ENCODE measurements at regions not wholly inside any gene's neighbourhood (a gene's known extent, or its start where the extent isn't known, plus 50 kb on each side); places are given as distances from the start of the nearest gene placed in this dataset.

DNA sequence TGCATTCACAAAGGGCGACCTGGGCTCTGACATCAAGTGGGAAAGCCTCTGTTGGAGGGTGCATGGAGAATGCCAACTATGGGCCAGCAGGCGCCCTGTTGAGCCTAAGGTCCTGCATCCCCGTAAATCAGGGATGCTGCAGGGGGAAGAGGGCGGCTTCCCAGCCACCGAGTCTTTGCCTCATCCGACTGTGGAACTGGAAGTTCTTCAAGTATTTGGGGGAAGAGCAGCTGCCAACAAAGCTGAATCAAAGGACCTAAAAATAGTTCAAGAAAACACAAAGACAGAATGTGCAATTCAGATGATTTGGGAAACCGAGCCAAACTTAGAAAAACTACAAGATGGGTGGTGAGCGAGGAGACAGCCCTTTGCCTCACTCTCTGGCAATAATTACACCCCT lies 281.1 kb upstream of the MGAT5 start:
- H3K36me3 ChIP-seq: no peaks in the 10 kb centered on the region
- H3K27me3 ChIP-seq: no peaks in the 10 kb centered on the region
- H3K27ac ChIP-seq: no peak overlapping the region
- H3K4me3 ChIP-seq: no peak overlapping the region
- H3K4me1 ChIP-seq: peaks cover 0 to 3% of the 10 kb centered on the region in 2 donors
- no peak for DNase-seq (ENCODE audit: low spot score in 2 of 2)
- H3K9me3 ChIP-seq: no peaks in the 10 kb centered on the region
- intact Hi-C loops (cut with DNase I): no loop called here
- TF ChIP-seq, protein P1, sequence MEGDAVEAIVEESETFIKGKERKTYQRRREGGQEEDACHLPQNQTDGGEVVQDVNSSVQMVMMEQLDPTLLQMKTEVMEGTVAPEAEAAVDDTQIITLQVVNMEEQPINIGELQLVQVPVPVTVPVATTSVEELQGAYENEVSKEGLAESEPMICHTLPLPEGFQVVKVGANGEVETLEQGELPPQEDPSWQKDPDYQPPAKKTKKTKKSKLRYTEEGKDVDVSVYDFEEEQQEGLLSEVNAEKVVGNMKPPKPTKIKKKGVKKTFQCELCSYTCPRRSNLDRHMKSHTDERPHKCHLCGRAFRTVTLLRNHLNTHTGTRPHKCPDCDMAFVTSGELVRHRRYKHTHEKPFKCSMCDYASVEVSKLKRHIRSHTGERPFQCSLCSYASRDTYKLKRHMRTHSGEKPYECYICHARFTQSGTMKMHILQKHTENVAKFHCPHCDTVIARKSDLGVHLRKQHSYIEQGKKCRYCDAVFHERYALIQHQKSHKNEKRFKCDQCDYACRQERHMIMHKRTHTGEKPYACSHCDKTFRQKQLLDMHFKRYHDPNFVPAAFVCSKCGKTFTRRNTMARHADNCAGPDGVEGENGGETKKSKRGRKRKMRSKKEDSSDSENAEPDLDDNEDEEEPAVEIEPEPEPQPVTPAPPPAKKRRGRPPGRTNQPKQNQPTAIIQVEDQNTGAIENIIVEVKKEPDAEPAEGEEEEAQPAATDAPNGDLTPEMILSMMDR (IDR thresholded peaks at IDR 0.05): no peak

DNA sequence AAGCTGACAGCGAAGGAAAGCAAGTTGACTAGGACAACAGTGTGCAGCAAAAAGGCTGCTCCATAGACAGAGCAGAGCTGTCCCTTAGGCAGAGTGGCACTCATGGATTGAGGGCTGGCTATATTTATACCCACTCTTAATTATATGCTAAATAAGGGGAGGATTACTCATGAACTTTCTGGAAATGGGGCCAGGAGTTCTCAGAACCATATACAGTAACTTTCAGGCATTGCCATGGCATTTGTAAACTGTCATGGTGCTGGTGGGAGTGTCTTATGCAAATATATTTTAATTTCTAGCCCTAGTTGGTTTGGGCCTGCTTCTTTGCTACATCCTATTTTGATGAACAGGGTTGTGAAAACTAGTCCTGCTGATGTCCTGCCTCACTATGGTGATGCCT lies 279.5 kb upstream of the MGAT5 start:
- H3K4me1 ChIP-seq: peaks cover 0 to 3% of the 10 kb centered on the region in 2 donors
- no peak overlapping the region for H3K27ac ChIP-seq
- TF ChIP-seq, protein P1 (IDR thresholded peaks at IDR 0.05): no peak
- H3K36me3 ChIP-seq: no peaks in the 10 kb centered on the region
- no peaks in the 10 kb centered on the region for H3K9me3 ChIP-seq
- intact Hi-C loops (cut with DNase I): no loop called here
- no peak for DNase-seq (ENCODE audit: low spot score in 2 of 2)
- no peaks in the 10 kb centered on the region for H3K27me3 ChIP-seq
- H3K4me3 ChIP-seq: no peak overlapping the region

DNA sequence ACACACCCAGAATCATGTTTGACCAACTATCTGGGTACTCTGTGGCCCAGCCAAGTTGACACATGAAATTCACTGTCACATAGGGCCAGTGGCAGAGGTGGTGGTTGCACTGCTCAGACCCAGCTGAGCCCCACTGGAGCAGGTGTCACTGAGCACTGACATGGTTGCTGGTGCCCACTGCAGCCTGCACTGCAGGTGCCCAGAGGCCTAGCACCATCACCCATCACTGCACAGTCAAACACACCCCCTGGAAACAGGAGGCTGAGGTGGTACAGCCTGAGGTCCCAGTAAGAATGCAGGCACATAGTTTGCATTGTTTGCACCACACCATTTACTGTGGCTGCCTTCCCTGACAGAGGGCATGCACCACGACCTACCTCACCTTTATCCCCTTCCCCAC lies 278.7 kb upstream of the MGAT5 start:
- Histone ChIP-seq H3K9me3 (no peaks in the 10 kb centered on the region), H3K27me3 (no peaks in the 10 kb centered on the region), H3K4me1 (peaks cover 0 to 3% of the 10 kb centered on the region in 2 donors), H3K36me3 (no peaks in the 10 kb centered on the region), H3K4me3 (no peak overlapping the region), H3K27ac (no peak overlapping the region)
- no peak for DNase-seq (ENCODE audit: low spot score in 2 of 2)
- TF ChIP-seq, protein P1 (IDR thresholded peaks at IDR 0.05): no peak
- intact Hi-C loops (cut with DNase I): no loop called here

DNA sequence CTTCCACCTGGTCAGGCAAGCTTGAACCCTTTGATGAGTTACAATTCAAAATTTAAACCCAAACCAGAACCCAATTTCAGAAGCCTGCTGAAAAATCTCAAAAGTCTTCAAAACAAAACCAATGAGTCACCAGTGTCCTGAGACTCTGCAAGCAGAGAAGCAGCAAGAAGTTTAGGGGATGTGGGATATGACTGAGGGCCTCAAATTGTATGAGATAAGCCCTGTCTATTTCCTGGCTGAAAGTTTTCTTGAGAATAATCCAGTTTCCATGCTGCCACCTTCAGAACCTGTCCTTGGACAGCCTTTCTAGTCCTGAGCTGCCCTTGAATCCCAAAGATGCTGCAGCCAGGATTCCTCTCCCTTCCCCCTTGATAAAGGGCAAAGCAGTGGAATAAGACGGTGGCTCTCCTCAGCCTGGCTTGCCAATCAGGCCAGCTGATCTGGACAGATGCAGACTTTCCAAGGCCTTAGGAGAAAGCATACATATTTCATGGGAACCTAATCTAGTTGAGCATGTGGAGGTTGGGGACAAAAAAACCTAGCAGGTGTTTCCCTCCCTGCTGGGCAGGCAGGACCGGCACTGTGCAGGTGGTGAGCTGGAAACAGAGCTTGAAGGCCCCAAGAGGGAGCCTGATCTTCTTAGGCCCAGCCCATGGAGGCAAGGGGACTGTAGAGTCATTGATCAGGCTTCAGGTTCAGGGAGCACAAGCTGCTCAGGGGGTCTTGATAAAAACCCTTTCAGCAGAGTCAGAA lies 278.0 kb upstream of the MGAT5 start:
- TF ChIP-seq, protein P1 (IDR thresholded peaks at IDR 0.05): no peak
- Histone ChIP-seq H3K4me1 (peaks cover 0 to 3% of the 10 kb centered on the region in 2 donors), H3K9me3 (no peaks in the 10 kb centered on the region), H3K27me3 (no peaks in the 10 kb centered on the region), H3K36me3 (no peaks in the 10 kb centered on the region), H3K4me3 (no peak overlapping the region), H3K27ac (no peak overlapping the region)
- DNase-seq (ENCODE audit: low spot score in 2 of 2): no peak
- intact Hi-C loops (cut with DNase I): no loop called here

DNA sequence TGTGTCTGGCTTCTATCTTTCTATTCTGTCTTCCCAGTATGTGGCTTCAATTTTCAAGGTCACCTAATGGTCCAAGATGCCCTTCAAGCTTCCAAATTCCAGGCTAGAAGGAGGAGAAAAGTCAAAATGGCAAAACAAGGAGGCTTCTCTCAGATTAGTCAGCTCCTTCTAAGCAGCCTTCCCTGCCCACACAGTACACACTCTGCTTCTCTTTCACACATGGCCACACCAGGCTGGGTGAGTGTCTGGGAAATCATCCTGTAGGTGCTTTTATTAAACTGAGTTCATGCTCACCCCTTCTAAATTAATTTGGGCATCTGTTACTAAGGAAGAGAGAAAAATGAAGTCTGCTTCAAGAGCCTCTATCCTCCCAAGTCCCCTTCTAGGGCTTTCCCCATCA lies 277.2 kb upstream of the MGAT5 start:
- no peak overlapping the region for H3K4me3 ChIP-seq
- DNase-seq (ENCODE audit: low spot score in 2 of 2): no peak
- peaks cover 0 to 3% of the 10 kb centered on the region in 2 donors for H3K4me1 ChIP-seq
- TF ChIP-seq, protein P1 (IDR thresholded peaks at IDR 0.05): no peak
- no peaks in the 10 kb centered on the region for H3K36me3 ChIP-seq
- H3K27ac ChIP-seq: no peak overlapping the region
- H3K9me3 ChIP-seq: no peaks in the 10 kb centered on the region
- intact Hi-C loops (cut with DNase I): no loop called here
- H3K27me3 ChIP-seq: no peaks in the 10 kb centered on the region
